ENCODE measurements at regions not wholly inside any gene's neighbourhood (a gene's known extent, or its start where the extent isn't known, plus 50 kb on each side); places are given as distances from the start of the nearest gene placed in this dataset.
"Not testable (repeated sequence)": the region's sequence is repeated elsewhere in the genome, so short reads cannot be mapped to it uniquely, and the experiment has no call there.

DNA sequence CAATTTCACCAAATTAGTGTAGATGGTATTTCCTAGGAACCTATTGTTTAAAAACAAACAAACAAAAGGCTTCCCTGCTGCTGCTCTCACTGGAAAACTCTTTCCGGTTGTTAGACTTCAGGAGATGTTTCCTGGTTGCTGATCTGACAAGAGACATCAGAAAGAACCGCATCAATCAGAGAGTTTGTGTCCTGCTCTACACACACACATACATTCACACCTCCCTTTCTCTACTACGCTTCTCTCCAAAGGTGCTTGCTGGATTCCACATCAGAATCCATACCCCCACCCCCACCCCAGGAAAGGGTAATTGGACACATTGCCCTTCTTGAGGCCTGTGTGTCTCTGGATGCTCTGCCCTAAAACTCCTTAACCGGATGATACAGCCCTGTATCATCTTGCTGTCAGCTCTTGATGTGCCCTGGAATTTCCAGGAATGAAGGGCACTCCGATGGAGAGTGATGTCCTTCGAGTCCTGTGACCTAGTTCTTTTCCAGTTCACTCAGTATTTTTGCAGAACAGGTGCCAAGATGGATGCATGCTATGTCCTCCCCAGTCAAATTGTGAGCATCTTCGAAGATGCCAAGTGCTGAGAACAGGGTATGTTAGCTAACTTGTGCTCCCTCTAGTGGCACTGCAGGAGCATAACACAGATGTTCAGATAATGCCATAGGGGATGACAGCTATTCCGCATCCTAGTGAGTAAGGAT is 113.7 kb upstream of the SLC35F3 start:
- DNase-seq, result peak; percentile 39

DNA sequence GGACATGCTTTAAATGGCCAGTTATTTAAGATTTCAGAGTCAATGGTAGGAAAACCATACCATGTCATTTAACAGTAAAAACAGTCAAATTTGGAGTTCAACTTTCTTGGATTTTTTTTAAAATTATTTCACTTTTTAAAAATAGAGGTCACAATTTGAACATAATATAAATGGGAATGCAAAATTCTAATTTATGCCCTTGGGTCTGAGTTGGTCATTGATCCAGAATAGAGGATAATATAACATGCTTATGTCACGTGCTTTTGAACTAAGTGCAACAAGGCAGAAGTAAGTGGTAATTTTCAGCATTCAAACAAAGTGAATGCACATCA is 113.1 kb upstream of the SLC35F3 start:
- no peak for DNase-seq

DNA sequence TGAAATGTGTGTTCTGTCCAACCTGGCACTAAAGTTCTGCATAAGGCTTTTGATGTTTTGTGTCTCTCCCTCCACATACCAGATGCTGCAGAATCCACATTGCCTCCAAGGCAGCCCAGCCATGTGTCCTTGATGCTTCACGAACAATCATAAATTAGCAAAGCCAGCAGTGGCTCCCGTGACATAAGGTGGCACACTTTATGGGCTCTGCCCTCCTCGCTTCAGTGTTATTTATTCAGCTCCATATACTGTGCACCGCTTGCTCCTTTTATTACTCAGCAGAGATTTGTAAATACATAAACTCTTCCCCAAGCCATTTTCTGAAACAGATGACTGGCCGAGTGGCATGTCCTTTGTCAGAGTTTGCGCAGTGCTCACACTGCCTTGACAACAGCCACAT is 112.8 kb upstream of the SLC35F3 start:
- DNase-seq, result no peak

DNA sequence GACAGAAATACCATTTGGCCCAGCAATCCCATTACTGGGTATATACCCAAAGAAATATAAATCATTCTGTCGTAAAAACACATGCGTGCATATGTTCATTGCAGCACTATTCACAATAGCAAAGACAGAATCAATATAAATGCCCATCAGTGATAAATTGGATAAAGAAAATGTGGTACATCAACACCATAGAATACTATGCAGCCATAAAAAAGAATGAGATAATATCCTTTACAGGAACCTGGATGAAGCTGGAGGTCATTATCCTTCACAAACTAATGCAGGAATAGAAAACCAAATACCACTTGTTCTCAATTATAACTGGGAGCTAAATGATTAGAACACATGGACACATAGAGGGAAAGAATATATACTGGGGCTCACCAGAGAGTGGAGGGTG is 109.6 kb upstream of the SLC35F3 start:
- no peak for DNase-seq

DNA sequence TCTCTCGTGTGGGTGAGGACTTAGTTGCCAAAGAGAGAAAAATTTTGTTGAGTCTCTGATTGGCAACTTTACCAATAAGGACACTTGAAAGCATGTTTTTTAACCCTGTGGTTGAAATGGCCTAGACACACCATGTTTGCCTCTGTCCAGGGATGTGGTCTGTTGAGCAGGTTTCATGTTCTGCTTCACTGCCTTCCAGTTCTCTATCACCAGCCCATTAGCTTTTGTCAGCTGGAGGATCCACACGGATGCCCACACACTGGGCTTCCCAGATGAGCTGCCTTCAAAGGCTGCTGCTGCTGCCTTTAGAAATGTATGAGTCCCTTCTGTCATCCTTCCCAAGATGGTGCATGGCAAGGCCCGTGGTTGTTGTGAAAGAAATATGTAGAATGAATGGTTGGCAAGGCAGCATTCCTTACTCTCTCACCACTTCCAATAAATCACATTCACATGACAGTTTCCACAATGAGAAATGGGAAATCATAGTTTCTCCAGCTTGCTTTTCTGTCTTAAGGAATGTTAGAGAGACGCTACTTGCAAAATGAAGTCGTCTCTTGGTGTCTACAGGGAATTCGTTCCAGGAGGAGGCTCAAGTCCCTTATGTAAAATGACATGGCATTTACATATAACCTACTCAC is 108.2 kb upstream of the SLC35F3 start:
- DNase-seq, result no peak

DNA sequence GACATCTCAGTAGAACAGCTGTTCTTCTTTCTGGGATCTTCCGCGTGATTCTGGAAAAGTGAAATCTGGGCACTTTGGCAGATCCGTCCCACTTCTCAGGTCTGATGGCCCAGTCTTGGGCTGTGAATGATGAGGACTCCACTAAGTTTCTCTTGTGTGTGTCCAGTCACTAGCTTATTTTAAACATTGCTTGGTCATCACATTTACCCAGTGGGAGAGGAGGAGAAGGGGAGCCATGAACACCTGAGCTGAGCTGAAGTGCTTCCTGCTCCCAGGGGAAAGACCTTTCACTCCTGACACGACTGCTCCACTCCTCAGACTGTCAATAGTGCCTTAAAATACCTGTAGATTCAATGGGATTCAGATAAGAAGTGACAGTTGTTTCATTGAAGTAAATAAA is 101.9 kb upstream of the SLC35F3 start:
- DNase-seq, result no peak

DNA sequence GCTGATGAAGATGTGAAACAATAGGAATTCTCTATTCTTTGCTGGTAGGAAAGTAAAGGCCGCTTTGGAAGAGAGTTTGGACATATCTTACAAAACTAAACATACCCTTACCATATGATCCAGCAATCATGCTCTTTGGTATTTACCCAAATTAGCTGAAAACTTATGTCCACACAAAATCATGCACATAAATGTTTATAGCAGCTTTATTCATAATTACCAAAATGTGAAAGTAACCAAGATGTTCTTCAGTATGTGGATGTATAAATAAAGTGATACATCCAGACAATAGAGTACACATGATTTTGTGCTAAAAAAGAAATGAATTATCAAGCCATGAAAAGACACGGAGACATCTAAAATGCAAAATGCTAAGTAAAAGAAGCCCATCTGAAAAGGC is 98.7 kb upstream of the SLC35F3 start:
- no peak for DNase-seq

DNA sequence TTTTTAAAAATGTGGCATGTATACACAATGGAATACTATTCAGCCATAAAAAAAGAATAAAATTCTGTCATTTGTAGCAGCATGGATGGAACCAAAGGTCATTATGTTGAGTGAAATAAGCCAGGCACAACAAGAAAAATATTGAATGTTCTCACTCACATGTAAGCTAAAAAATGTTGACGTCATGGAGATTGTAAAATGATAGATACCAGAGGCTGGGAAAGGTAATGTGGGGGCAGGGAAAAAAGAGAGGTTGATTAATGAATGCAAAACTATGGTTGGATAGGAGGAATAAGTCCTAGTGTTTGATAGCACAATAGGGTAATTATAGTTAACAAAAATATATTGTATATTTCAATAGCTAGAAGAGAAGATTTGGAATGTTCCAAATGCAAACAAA is 89.1 kb upstream of the SLC35F3 start:
- no peak for DNase-seq

DNA sequence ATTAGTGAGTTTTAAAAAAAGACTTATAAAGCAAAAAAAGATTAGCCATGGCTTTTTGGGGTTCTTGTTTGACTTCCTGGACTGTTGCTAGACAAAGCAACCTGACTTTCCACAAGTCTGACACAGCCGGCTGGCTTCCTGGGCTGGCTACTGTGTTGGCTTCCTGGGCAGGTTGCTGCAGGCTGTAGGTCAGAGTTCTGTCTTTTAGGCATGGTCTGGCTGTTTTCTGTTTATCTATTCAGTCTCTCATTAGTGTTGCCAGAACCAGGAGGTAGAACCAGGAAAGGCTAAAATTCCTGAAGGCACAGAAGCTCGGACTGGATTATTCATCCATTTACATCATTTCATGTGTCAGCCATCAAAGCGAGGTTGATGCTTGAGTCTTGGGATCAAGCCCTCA is 88.6 kb upstream of the SLC35F3 start:
- no peak for DNase-seq

DNA sequence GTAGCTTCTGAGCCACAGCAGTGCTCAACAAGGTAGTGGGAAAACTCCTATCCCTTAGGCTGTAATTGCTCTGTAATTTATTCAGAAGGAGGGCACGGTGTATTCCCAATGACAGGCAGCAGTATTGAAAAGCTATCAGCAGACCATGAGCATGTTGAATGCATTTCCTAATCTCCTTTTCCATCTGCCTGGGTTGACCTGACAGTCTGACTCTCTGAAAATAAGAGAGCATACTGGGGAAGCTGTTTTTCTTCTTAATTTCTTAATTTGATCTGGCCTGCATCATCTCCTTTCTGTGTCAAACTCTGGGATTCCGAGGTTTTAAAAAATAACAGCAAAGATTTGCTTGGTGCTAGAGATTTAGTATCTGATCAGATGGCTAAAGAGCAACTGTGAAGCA is 88.1 kb upstream of the SLC35F3 start:
- DNase-seq, result no peak

DNA sequence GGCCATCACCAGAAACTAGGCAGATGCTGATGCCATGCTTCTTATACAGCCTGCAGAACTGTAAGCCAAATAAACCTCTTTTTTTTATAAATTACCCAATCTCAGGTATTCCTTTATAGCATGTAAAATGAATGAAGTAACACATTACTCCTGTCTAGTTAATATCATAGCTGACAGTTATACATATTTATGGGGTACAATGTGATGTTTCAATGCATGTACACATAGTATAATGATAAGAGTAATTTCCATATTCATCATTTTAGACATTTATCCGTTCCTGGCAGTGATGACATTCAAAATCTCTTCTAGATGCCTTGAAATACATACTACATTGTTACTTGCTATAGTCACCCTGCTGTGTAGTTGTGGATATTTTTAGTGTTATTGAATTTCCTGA is 85.4 kb upstream of the SLC35F3 start:
- DNase-seq, result no peak

DNA sequence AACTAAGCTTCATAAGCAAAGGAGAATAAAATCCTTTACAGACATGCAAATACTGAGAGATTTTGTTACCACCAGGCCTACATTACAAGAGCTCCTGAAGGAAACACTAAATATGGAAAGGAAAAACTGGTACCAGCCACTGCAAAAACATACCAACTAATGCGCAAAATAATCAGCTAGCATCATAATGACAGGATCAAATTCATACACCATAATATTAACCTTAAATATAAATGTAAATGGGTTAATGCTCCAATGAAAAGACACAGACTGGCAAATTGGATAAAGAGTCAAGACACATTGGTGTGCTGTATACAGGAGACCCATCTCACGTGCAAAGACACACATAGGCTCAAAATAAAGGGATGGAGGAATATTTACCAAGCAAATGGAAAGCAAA is 80.3 kb upstream of the SLC35F3 start:
- DNase-seq, result not testable (repeated sequence)

DNA sequence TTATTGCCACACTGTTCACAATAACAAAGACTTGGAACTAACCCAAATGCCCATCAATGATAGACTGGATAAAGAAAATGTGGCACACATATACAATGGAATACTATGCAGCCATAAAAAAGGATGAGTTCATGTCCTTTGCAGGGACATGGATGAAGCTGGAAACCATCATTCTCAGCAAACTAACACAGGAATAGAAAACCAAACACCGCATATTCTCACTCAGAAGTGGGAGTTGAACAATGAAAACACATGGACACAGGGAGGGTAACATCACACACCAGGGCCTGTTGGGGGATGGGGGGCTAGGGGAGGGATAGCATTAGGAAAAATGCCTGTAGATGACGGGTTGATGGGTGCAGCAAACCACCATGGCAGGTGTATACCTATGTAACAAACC is 76.5 kb upstream of the SLC35F3 start:
- not testable (repeated sequence) for DNase-seq

DNA sequence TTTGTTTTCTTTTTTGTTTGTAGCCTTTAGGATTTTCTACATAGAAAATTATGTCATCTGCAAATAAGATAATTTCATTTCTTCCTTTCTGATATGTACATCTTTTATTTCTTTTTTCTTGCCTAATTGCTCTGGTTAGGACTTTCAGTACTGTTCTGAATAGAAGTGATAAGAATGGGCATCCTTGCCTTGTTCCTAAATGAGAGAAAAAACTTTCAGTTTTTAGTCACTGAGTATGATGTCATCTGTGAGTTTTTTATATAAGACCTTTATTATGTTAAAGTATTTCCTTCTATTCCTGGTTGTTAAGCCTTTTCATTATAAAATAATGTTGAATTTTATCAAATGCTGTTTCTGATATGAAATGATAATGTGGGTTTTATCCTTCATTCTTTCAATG is 76.0 kb upstream of the SLC35F3 start:
- no peak for DNase-seq

DNA sequence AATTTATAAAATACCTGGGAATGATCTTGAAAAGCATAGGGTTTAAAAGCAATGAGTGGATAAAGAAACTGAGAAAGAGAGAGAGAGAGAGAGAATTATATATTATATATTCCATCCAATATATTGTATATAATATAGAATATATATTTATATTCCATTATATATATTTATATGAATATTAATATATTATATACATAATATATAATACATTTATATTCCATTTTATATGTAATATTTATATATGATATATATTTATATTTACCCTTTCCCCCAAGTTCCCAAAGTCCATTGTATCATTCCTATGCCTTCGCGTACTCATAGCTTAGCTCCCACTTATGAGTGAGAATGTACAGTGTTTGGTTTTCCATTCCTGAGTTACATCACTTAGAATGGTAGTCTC is 69.9 kb upstream of the SLC35F3 start:
- no peak for DNase-seq

DNA sequence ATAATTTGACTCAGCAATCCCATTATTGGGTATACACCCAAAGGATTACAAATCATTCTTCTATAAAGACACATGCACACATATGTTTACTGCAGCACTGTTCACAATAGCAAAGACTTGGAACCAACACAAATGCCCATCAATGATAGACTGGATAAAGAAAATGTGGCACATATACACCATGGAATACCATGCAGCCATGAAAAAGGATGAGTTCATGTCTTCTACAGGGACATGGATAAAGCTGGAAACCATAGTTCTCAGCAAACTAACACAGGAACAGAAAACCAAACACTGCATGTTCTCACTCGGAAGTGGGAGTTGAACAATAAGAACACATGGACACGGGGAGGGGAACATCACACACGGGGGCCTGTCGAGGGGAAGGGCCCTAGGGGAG is 66.3 kb upstream of the SLC35F3 start:
- not testable (repeated sequence) for DNase-seq

DNA sequence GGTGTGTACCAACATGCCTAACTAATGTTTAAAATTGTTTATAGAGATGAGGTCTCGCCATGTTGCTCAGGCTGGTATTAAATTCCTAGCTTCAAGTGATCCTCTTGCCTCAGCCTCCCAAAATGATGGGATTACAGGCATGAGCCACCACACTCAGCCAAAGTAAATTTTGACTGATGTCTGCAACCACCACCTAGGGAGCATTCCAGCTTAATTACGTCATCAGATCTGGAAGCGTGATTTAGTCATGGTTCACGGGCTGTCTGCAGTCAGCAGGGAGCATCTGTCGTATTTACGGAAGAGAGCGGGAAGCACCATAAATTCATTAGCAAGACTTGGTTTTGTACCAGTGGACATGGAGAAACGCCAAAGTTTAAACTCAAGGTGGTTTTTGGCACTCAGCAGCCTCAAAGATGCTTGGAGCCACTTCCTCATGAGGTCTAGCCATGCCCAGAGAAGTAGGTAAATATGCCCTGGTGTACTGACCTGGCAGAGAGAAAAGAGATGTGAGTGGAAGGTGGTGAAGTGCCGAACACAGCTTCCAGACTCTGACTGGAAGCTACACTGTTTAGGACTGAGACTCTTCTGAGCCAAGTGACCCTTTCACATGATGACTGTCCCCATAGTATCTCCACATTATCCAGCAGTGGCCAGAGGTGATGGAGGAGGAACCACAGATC is 60.8 kb upstream of the SLC35F3 start:
- DNase-seq, result no peak

DNA sequence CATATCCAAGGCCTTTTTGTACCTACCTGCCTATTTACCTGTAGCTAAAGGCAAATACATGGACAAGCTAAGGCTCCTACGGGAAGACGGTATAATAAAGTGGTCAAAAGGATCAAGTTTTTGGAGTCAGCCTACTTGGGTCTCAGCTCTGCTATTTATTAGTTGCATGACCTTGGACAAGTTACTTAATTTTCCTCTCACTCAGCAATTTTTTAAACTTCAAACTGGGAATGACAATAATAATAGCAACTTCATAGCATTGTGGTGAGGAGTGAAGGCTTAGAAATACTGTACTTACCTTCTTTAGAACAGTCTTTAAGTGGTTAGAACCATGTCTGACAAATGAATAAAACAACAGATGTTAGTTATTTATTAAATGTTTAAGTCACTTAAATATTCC is 60.2 kb upstream of the SLC35F3 start:
- DNase-seq, result no peak

DNA sequence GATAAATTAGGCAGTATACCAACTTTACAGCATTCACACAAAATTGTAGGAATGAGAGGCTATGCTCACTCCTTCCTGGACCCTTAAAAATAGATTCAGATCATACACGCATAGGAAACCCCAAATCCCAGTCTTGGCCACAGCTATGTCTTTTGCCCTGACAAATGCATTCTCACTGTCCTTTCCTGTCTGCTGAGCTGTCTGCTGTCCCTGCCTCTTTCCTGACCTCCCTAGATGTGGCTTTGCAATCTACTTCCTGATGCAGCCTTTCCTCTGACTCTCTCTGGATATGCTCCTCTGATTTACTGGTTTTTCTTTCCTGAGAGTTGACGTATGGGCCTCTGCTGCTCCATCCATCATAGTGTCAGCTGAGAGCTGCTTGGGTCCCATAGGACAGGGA is 59.8 kb upstream of the SLC35F3 start:
- DNase-seq, result no peak

All from inflammatory macrophage treated with lipopolysaccharide for 4 hours (primary cell).